Peyer's patch (tissue), 4 donors: ENCODE measurements at regions not wholly inside any gene's neighbourhood (a gene's known extent, or its start where the extent isn't known, plus 50 kb on each side); places are given as distances from the start of the nearest gene placed in this dataset.

Source experiments
- DNase-seq, 3 donors: peaks; one replicate each; pipeline ENCODE4 v3.0.0-alpha.2; 2017 to 2019
- H3K27ac ChIP-seq, 4 donors: fragments of 200-600 bp; sonication (generic); one replicate each; pipeline ENCODE4 v1.5.1; 2016 to 2019
- H3K27me3 ChIP-seq, 2 donors: fragments of 200-600 bp; sonication (generic); one replicate each; pipeline ENCODE4 v1.5.1; 2019
- H3K36me3 ChIP-seq, 3 donors: fragments of 200-600 bp; sonication (generic); one replicate each; pipeline ENCODE4 v1.5.1; 2016 to 2019
- H3K4me1 ChIP-seq, 4 donors: fragments of 200-600 bp; sonication (generic); one replicate each; pipeline ENCODE4 v1.5.1; 2016 to 2019
- H3K4me3 ChIP-seq, 4 donors: fragments of 200-600 bp; sonication (generic); 1 replicate in 3 of 4; 2 replicates in 1 of 4; pipeline ENCODE4 v1.5.1; 2016 to 2019; ENCODE audit warnings: mild to moderate bottlenecking in 1 of 4
- H3K9me3 ChIP-seq, 4 donors: fragments of 200-600 bp; sonication (generic); one replicate each; pipeline ENCODE4 v1.5.1; 2016 to 2019; ENCODE audit warnings: mild to moderate bottlenecking in 1 of 4
- POLR2A ChIP-seq, 2 donors: fragments of 450-650 bp; IDR thresholded peaks; one replicate each; pipeline ENCODE4 v1.5.1; 2017; ENCODE audit warnings: antibody characterized with exemption in 2 of 2, mild to moderate bottlenecking in 2 of 2, moderate library complexity in 2 of 2
- TF ChIP-seq, protein P1 (sequence below), 6 experiments: fragments of 450-650 bp in 4 of 6; fragments of 200-600 bp in 2 of 6; sonication (generic) in 1 of 6; IDR thresholded peaks; one replicate each; pipeline ENCODE4 v1.5.1; 2017 to 2019; ENCODE audit warnings: antibody characterized with exemption in 6 of 6, mild to moderate bottlenecking in 3 of 6, moderate library complexity in 1 of 6

DNA sequence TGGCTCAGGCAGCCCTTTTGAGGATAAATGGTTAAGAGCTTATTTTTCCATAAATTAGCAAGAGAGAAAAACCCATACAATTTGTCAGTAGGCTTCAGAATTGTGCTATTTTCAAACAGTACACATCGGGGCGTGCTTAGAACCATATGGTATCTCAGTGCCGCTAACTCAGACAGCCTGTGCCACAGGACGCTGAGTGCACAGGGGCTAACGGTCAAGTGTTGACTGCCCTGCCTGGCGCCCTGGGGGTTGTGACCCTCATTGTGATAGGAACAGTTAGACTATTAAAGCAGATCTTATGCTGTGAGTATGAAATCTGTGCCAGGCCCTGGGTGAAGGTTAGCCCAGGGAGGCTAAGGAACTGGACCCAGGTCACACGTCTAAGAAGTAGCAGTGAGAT is 1519.7 kb downstream of the BRD1 start:
- peaks cover 0 to 7% (median 0%) of the 10 kb centered on the region in 4 donors for H3K9me3 ChIP-seq
- no peak overlapping the region for H3K4me3 ChIP-seq
- H3K4me1 ChIP-seq: no peaks in the 10 kb centered on the region
- DNase-seq: no peak
- H3K27me3 ChIP-seq: no peaks in the 10 kb centered on the region
- H3K36me3 ChIP-seq: no peaks in the 10 kb centered on the region
- TF ChIP-seq POLR2A (IDR thresholded peaks at IDR 0.05): no peak
- TF ChIP-seq, protein P1, sequence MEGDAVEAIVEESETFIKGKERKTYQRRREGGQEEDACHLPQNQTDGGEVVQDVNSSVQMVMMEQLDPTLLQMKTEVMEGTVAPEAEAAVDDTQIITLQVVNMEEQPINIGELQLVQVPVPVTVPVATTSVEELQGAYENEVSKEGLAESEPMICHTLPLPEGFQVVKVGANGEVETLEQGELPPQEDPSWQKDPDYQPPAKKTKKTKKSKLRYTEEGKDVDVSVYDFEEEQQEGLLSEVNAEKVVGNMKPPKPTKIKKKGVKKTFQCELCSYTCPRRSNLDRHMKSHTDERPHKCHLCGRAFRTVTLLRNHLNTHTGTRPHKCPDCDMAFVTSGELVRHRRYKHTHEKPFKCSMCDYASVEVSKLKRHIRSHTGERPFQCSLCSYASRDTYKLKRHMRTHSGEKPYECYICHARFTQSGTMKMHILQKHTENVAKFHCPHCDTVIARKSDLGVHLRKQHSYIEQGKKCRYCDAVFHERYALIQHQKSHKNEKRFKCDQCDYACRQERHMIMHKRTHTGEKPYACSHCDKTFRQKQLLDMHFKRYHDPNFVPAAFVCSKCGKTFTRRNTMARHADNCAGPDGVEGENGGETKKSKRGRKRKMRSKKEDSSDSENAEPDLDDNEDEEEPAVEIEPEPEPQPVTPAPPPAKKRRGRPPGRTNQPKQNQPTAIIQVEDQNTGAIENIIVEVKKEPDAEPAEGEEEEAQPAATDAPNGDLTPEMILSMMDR (IDR thresholded peaks at IDR 0.05): no peak
- H3K27ac ChIP-seq: no peak overlapping the region

DNA sequence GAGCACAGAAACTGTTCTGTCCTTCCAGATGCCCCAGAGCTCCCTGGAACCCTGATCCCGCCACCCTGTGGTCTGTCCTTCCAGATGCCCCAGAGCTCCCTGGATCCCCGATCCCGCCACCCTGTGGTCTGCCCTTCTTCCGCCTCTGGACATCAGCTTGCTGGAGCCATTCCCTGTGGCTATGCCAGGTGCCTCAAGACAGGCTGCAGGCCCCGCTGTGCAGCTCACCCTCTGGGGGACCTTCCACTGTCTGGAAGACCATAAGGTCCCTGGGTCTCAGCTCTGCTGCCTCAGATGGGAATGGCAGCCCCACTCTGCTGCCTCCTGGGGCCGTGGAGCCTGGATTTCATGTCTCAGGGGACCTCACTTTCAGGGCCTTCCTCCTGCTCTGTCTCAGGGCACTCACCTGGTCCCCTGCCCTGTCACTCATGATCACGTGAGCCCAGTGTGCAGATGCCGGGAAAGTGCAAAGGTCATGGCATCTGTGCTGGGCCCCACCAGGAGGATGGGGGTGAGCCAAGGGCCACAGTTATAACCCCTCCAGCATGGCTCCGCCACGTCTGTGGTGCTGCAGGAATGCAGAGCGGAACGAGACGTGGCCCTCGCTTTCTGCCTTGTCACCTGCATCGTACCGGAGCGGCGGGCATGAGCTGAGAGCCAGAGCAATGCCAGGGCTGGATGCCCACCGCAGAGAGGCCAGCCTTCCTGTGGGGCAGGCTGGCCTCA is 1520.7 kb downstream of the BRD1 start:
- DNase-seq: no peak
- Histone ChIP-seq H3K36me3 (no peaks in the 10 kb centered on the region), H3K9me3 (no peaks in the 10 kb centered on the region), H3K27me3 (no peaks in the 10 kb centered on the region), H3K4me1 (no peaks in the 10 kb centered on the region), H3K4me3 (no peak overlapping the region), H3K27ac (no peak overlapping the region)
- TF ChIP-seq POLR2A (IDR thresholded peaks at IDR 0.05): no peak
- TF ChIP-seq, protein P1 (IDR thresholded peaks at IDR 0.05): no peak

DNA sequence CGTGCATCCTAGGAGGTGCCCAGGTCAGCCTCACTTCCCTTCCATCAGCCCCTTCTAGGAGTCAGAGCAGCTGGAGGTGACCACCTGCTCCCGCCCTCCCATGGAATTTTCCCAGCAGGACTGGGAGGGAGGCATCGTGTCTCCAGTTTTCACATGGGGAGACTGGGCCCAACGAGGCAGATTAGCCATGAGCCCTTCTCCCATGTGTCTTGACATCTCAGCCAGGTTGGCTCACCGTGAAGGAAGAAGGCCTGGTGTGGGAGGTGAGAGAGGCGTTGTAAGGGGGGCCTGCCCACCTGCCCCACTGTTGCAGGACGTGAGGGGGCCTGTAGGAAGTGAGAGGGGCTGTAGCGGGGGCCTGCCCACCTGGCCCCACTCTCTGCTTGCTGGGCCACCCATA is 1521.4 kb downstream of the BRD1 start:
- H3K4me3 ChIP-seq: no peak overlapping the region
- H3K27me3 ChIP-seq: no peaks in the 10 kb centered on the region
- TF ChIP-seq, protein P1 (IDR thresholded peaks at IDR 0.05): no peak
- no peak for TF ChIP-seq POLR2A (IDR thresholded peaks at IDR 0.05)
- no peaks in the 10 kb centered on the region for H3K36me3 ChIP-seq
- H3K27ac ChIP-seq: no peak overlapping the region
- no peak for DNase-seq
- no peaks in the 10 kb centered on the region for H3K4me1 ChIP-seq
- no peaks in the 10 kb centered on the region for H3K9me3 ChIP-seq

DNA sequence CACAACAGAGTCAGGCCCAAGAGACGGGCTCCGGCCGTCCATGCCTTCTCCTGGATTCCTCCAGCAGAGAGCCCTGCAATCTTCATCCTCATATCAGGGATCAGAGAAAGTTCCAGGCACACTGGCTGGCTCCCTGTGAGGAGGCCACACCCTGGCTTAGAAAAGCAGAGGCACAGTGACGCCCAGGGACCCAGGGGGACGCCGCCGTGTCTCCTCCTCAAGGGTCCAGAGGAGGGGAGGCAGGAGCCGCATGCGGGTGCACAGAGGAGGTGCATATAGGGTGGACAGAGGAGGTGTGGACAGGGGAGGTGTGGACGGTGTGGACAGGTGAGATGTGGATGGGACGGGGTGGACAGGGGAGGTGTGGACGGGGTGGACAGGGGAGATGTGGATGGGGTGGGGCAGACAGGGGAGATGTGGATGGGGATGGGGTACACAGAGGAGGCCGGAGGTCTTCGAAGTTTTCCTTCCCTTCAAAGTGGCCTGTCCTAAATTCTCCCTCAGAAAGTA is 1521.9 kb downstream of the BRD1 start:
- no peak for DNase-seq
- Histone ChIP-seq H3K4me1 (no peaks in the 10 kb centered on the region), H3K27me3 (no peaks in the 10 kb centered on the region), H3K9me3 (no peaks in the 10 kb centered on the region), H3K27ac (no peak overlapping the region), H3K36me3 (no peaks in the 10 kb centered on the region), H3K4me3 (no peak overlapping the region)
- TF ChIP-seq, protein P1 (IDR thresholded peaks at IDR 0.05): no peak
- TF ChIP-seq POLR2A (IDR thresholded peaks at IDR 0.05): no peak

DNA sequence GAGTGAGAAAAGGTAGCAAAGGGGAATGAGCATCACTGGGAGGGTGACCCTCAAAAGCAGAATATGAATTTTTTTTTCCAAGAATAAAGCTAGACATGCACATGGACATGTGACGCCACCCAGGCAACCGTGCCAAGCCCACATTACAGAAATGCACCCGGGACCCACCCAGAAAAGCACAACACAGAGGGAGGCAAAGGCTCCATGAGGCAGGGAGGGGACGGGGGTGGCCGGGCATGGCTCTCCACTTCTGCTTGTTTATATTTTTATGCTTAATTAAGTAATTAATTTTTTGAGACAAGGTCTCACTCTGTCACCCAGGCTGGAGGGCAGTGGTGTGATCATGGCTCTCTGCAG is 1524.3 kb downstream of the BRD1 start:
- no peak overlapping the region for H3K27ac ChIP-seq
- H3K4me1 ChIP-seq: no peaks in the 10 kb centered on the region
- no peaks in the 10 kb centered on the region for H3K36me3 ChIP-seq
- no peak overlapping the region for H3K4me3 ChIP-seq
- TF ChIP-seq POLR2A (IDR thresholded peaks at IDR 0.05): no peak
- TF ChIP-seq, protein P1 (IDR thresholded peaks at IDR 0.05): no peak
- H3K9me3 ChIP-seq: no peaks in the 10 kb centered on the region
- DNase-seq: no peak
- H3K27me3 ChIP-seq: no peaks in the 10 kb centered on the region
